Smooth muscle cell (in vitro differentiated cells): ENCODE measurements at regions not wholly inside any gene's neighbourhood (a gene's known extent, or its start where the extent isn't known, plus 50 kb on each side); places are given as distances from the start of the nearest gene placed in this dataset.
"Not testable (repeated sequence)": the region's sequence is repeated elsewhere in the genome, so short reads cannot be mapped to it uniquely, and the experiment has no call there.

Experiments used
- DNase-seq: peaks from one replicate; lab custom pipeline; 2025; ENCODE audit not compliant: unreplicated experiment; lab: John Stamatoyannopoulos, UW
- H2AFZ ChIP-seq: fragments of 200-600 bp; sonication (generic); 2 replicates; pipeline ENCODE4 v1.6.0; 2016; ENCODE audit warnings: antibody characterized with exemption, low read depth, mild to moderate bottlenecking
- H3F3A ChIP-seq: fragments of 200-600 bp; sonication (generic); 2 replicates; pipeline ENCODE4 v1.6.0; 2017; ENCODE audit warnings: antibody characterized with exemption, low read depth
- H3K27ac ChIP-seq: fragments of 200-600 bp; sonication (generic); 2 replicates; pipeline ENCODE4 v1.5.1; 2016; ENCODE audit warnings: low read depth, mild to moderate bottlenecking
- H3K27me3 ChIP-seq: fragments of 200-600 bp; sonication (generic); 2 replicates; pipeline ENCODE4 v1.6.1; 2016; ENCODE audit warnings: low read depth, mild to moderate bottlenecking
- H3K36me3 ChIP-seq: fragments of 200-600 bp; sonication (generic); 2 replicates; pipeline ENCODE4 v1.5.1; 2016; ENCODE audit warnings: low read depth
- H3K4me1 ChIP-seq: fragments of 200-600 bp; sonication (generic); 2 replicates; pipeline ENCODE4 v1.5.1; 2016; ENCODE audit warnings: low read depth
- H3K4me2 ChIP-seq: fragments of 200-600 bp; sonication (generic); 2 replicates; pipeline ENCODE4 v1.6.0; 2016; ENCODE audit warnings: mild to moderate bottlenecking
- H3K4me3 ChIP-seq: fragments of 200-600 bp; sonication (generic); 2 replicates; pipeline ENCODE4 v1.5.1; 2016; ENCODE audit warnings: mild to moderate bottlenecking
- H3K79me2 ChIP-seq: fragments of 200-600 bp; sonication (generic); 2 replicates; pipeline ENCODE4 v1.6.0; 2016; ENCODE audit warnings: low read depth, mild to moderate bottlenecking
- H3K9ac ChIP-seq: fragments of 200-600 bp; sonication (generic); 2 replicates; pipeline ENCODE4 v1.6.0; 2016; ENCODE audit warnings: low read depth
- H3K9me3 ChIP-seq: fragments of 200-600 bp; sonication (generic); replicated peaks from 2 replicates; pipeline ENCODE4 v1.5.1; 2016; ENCODE audit warnings: low read depth
- H4K20me1 ChIP-seq: fragments of 200-600 bp; sonication (generic); 2 replicates; pipeline ENCODE4 v1.6.0; 2016; ENCODE audit warnings: low read depth
- CTCF ChIP-seq: fragments of 200-600 bp; sonication (generic); IDR thresholded peaks from 2 replicates; pipeline ENCODE4 v1.5.1; 2017; ENCODE audit warnings: borderline replicate concordance, mild to moderate bottlenecking, antibody characterized with exemption; ENCODE audit not compliant: insufficient read depth, poor library complexity, severe bottlenecking
- WGBS: methylation state at CpG from one replicate; pipeline ENCODE4 v1.1.7; 2016; ENCODE audit warnings: low lambda C conversion rate; 5-methylcytosine and 5-hydroxymethylcytosine counted together

- Histone ChIP-seq H3K27ac (no peak overlapping the region), H3K27me3 (no peaks in the 10 kb centered on the region), H3K9me3 (no peaks in the 10 kb centered on the region), H3K36me3 (no peaks in the 10 kb centered on the region), H4K20me1 (no peaks in the 10 kb centered on the region), H3K4me1 (no peaks in the 10 kb centered on the region), H3F3A (no peaks in the 10 kb centered on the region), H3K4me3 (no peak overlapping the region), H3K79me2 (no peaks in the 10 kb centered on the region), H3K4me2 (no peak overlapping the region), H2AFZ (no peak overlapping the region), H3K9ac (no peak overlapping the region)
- WGBS, result 85% methylated on average over 5 of the region's 5 CpGs
- no peak for TF ChIP-seq CTCF
- DNase-seq, result no peak
These were observed 134.5 kb upstream of the SEMA6A start for GRCh38 chr5:116709082-116709481.

- H3K4me1 ChIP-seq, H4K20me1 ChIP-seq, H3K27me3 ChIP-seq, H3K9me3 ChIP-seq, H3K36me3 ChIP-seq, H3K27ac ChIP-seq, H3K9ac ChIP-seq, DNase-seq, H3F3A ChIP-seq, H3K4me2 ChIP-seq, H2AFZ ChIP-seq, H3K79me2 ChIP-seq, H3K4me3 ChIP-seq: not testable (repeated sequence)
- 69% methylated on average over 3 of the region's 3 CpGs for WGBS
These were observed 130.5 kb upstream of the SEMA6A start for GRCh38 chr5:116705121-116705519.

- Histone ChIP-seq H3K36me3 (no peaks in the 10 kb centered on the region), H3K4me3 (no peak overlapping the region), H3F3A (no peaks in the 10 kb centered on the region), H3K79me2 (no peaks in the 10 kb centered on the region), H3K9ac (no peak overlapping the region), H3K27ac (no peak overlapping the region), H2AFZ (no peak overlapping the region), H3K4me2 (no peak overlapping the region), H3K9me3 (no peaks in the 10 kb centered on the region), H4K20me1 (no peaks in the 10 kb centered on the region), H3K27me3 (no peaks in the 10 kb centered on the region), H3K4me1 (no peaks in the 10 kb centered on the region)
- WGBS, result 70% methylated on average over 5 of the region's 5 CpGs
- DNase-seq, result no peak
- TF ChIP-seq CTCF, result no peak
These were observed 129.3 kb upstream of the SEMA6A start for GRCh38 chr5:116703941-116704340.

GRCh38 chr5:116703328-116703727 is 128.7 kb upstream of the SEMA6A start:
- no peaks in the 10 kb centered on the region for H3K36me3 ChIP-seq
- 86% methylated on average over 4 of the region's 4 CpGs for WGBS
- no peak overlapping the region for H2AFZ ChIP-seq
- H3K9ac ChIP-seq, result no peak overlapping the region
- no peaks in the 10 kb centered on the region for H3K4me1 ChIP-seq
- H3K4me2 ChIP-seq, result no peak overlapping the region
- TF ChIP-seq CTCF, result no peak
- H3K4me3 ChIP-seq, result no peak overlapping the region
- no peaks in the 10 kb centered on the region for H3K9me3 ChIP-seq
- no peaks in the 10 kb centered on the region for H3K27me3 ChIP-seq
- H3F3A ChIP-seq, result no peaks in the 10 kb centered on the region
- no peak overlapping the region for H3K27ac ChIP-seq
- no peak for DNase-seq
- no peaks in the 10 kb centered on the region for H4K20me1 ChIP-seq
- no peaks in the 10 kb centered on the region for H3K79me2 ChIP-seq
